ENCODE measurements at regions not wholly inside any gene's neighbourhood (a gene's known extent, or its start where the extent isn't known, plus 50 kb on each side); places are given as distances from the start of the nearest gene placed in this dataset.
"Not testable (repeated sequence)": the region's sequence is repeated elsewhere in the genome, so short reads cannot be mapped to it uniquely, and the experiment has no call there.

DNA sequence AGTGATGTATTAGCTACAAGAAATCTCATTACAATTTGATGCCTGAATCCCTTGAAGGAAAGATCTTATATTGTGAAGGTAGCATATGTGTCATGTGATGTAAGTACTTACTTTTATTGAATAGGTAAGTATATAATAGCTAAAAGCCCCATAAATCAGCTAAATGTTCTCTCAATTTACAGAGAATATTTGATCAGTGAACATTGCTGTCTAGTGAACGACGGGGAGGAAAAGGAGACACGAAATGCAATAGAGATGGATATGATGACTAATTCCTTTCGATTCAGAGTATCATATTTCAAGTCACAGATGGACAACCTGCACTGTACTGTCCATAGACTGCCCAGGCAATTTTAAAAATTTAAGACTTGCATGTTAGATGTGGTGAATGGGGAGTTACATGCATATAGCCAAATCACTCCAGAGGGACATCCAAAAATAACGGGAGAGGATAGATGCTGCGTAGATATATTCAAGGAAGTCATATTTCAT lies 462.1 kb upstream of the CDIN1 start:
- no peak for DNase-seq

DNA sequence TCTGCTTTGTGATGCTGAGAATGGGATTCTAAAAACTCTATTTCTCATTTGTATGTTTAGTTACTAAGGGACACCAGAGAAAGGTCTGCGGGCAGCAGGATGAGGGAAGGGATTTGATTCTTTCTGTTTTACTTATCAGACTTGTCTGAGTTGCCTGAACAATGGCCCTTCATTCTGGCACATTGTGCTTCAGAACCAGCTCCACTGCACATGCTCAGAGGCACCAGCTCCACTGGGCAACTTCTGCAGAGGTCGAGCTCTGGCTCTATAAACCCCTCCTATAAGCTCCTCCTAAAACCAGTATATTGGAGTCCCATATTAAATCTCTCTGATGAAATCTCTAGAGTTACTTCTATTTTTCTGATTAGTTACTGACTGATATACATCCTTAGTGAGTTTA lies 453.2 kb upstream of the CDIN1 start:
- no peak for DNase-seq

- DNase-seq, result no peak
Observed at GRCh38 chr15:36130641-36131310, 448.6 kb upstream of the CDIN1 start.

DNA sequence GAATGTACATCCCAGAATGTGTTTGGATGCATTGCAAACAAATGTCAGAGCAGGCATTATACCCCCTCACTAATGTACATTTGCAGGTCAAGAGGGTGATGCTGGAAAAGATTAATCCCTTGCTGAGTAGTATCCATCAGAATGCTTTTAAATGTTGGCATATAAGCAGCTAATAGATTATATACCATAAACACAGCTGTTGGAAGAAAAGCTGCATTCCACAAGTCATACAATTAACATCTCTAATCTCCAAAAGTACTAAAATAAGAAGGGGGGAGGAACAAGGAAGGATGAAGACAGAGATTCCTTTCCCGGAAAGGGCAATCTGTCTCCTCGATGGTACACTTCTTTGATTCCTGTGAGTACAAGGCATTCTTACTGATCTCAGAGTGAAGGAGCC lies 445.7 kb upstream of the CDIN1 start:
- no peak for DNase-seq

DNA sequence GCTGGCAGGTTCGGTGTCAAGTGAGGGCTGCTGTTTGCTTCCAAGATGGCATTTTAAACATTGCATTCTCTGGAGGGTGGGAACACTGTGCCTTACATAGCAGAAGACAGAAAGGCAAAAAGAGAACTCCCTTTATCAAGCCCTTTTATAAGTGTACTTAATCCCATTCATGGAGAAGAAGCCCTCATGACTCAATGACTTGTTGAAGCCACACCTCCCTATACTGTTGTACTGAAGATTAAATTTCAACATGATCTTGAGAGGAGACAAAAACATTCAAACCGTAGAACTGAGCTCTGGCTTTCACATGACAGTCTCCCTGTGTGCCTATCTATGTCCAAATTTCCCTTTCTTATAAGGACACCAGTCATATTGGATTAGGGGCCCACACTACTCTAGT lies 443.4 kb upstream of the CDIN1 start:
- no peak for DNase-seq

GRCh38 chr15:36152936-36153335 lies 426.5 kb upstream of the CDIN1 start:
- no peak for DNase-seq

- DNase-seq, result no peak
Observed at GRCh38 chr15:36156879-36157427, 422.5 kb upstream of the CDIN1 start.

GRCh38 chr15:36160351-36160750 lies 419.1 kb upstream of the CDIN1 start:
- no peak for DNase-seq

DNA sequence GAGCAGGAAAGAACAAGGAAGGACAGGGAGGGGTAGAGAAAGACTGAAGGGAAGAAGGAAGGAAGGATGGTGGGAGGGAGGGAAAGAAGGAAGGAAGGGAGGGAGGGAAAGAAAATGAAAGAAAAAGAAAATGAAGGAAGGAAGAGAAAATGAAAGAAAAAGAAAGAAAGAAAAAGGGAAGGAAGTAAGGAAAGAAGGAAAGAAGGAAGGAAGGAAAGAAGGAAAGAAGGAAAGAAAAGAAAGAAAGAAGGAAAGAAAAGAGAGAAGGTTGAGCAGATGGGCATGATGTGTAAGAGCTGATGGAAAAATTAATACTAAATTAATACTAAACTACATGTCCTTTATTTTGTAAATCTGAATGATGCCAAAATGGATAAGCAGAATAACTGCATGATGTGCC lies 418.3 kb upstream of the CDIN1 start:
- no peak for DNase-seq

GRCh38 chr15:36161771-36162212 lies 417.6 kb upstream of the CDIN1 start:
- DNase-seq, result no peak

- not testable (repeated sequence) for DNase-seq
Observed at GRCh38 chr15:36163983-36164382, 415.4 kb upstream of the CDIN1 start.

DNA sequence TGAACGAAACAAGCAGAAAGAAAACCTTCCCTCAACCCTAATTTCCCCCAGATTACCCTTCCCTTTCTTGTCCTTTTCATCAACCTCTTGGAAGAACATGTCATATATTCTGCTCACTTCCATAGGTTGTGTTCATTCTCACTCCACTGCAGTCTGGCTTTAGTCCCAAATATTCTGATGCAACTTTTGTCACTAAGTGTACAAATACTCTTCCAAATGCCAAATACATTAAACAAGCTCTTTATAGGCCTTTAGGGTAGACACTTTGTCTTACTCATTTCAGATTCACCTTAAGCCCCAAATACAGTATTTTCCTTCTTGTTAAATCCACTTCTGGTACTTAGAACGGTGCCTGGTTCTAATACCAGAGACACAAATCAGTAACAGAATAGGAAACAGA lies 406.5 kb upstream of the CDIN1 start:
- DNase-seq, result no peak

DNA sequence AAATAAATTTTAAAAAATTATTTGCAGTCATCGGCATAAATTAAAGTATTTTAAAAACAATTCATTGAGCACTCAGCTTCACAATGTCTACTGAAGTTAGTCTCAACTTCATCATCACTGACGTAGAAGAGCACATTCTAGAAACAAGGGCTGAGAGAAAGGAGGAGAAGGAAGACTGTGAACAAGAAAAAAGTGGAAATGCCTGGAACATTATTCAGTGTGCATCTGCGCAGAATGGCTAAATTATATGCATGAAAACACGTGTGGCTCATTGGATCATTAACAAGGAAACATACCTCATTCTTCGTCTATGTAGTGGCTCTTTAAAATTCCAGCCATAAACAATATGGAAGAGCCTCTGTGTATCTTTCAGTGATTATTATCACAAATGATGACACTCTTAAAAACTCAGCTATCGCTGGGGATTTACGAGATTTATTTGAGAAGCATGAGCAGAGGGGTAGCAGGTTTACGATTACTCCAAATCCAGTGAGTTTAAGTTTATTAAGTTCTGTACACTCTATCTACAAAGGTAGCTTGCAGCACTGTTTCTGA lies 404.2 kb upstream of the CDIN1 start:
- DNase-seq, result no peak

- no peak for DNase-seq
Observed at GRCh38 chr15:36175741-36176291, 403.6 kb upstream of the CDIN1 start.

DNA sequence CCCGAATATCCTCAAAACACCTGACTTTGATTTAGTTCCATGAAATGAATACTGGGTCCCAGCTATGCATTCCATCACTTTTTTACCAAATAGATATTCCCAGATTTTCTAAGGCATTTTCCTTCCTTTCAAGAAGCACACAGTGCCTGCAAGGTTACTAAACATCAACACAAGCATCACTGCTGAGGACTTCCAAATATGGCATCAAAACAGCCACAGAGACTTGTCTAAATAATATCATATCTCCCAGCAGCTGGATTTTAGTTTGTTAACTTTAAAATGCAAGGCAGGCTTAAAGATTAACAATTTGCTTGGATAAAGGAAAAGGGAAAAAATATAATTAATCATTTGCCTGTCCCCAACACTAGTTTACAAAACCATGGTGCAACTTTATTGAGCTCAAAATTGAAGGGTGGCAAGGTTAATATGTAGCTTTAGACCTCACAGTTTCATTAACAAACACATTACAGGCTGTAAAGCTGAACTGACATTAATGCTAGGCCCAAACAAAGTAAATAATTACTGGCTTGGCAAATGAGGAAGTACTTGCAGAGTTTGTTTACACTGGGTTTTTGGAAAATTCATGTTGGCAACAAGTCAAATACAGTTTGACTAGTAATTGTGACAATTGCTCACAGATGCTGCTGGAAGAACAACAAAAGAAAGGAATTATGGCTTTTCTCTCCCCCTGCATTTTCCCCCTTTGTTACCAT lies 401.7 kb upstream of the CDIN1 start:
- DNase-seq, result peak; percentile 12

DNA sequence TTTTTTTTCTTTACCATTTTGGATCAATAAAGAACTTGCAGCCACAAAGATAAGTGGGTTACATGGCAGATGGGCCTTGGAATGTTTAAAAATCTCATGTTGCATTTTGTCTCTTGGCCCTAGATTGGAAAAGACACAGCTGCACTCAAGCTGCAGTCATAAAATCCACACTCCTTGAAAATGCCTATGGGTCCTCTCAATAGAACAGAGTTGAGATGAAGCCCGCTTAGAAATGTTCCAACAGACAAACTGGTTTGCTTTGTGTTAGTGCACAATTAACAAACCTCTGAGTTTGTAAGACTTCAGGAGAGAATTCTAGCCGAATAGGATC lies 401.2 kb upstream of the CDIN1 start:
- no peak for DNase-seq

GRCh38 chr15:36183201-36183600 lies 396.2 kb upstream of the CDIN1 start:
- no peak for DNase-seq

GRCh38 chr15:36185438-36185837 lies 394.0 kb upstream of the CDIN1 start:
- no peak for DNase-seq

DNA sequence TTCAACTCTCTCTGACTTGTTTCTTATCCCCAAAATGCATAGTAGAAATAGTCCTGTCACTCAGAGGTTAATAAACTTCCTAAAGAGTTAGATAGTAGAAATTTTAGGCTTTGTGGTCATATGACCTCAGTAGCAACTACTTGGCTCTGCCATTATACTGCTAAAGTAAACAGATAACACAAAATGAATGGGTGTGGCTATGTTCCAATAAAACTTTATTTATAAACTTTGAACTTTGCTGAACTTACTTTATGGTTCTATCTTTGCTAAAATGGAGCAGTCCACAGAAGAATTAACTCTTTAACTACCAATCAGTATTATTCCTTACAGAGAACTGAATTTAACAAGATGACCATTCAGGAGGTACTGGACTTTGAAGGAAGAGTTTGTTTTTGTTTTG lies 393.6 kb upstream of the CDIN1 start:
- no peak for DNase-seq

GRCh38 chr15:36186376-36186775 lies 393.1 kb upstream of the CDIN1 start:
- no peak for DNase-seq

GRCh38 chr15:36191459-36191858 lies 388.0 kb upstream of the CDIN1 start:
- no peak for DNase-seq

- not testable (repeated sequence) for DNase-seq
Observed at GRCh38 chr15:36195361-36196007, 383.9 kb upstream of the CDIN1 start.

DNA sequence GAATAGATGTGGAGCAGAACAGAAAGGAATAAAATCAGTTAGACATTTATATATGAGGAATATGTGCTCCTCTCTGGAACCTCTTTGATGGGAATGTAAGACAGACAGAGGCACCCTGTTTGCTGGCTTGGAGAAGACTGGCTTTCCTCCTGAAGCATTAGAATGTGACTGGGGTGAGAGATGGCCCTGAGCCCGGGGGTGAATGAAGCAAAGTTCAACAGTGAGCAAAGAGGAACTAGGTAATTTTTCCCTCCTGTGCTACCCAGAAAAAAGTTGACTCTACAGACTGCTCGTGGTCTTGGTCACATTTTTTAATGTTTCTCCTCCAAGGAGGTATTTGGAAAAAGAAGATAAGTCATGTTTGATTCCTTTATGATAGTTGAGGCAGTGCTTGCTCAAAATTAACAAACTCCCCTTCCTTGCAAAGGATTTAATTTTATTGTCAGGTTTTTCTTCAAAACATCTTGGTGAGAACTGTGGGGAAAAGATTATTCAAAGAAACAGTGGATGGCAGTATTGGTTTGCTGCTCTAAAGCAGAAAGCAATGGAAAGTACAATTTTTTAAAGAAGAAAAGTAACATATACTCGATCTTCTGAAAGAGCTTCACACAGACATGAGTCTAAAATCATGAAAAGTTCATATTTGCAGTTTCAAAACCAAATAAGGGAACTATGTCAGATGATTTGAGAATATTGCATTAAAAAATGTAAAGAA lies 370.4 kb upstream of the CDIN1 start:
- no peak for DNase-seq

Measured in NCI-H1092 (cell line).